ENCODE measurements at regions not wholly inside any gene's neighbourhood (a gene's known extent, or its start where the extent isn't known, plus 50 kb on each side); places are given as distances from the start of the nearest gene placed in this dataset.

DNA sequence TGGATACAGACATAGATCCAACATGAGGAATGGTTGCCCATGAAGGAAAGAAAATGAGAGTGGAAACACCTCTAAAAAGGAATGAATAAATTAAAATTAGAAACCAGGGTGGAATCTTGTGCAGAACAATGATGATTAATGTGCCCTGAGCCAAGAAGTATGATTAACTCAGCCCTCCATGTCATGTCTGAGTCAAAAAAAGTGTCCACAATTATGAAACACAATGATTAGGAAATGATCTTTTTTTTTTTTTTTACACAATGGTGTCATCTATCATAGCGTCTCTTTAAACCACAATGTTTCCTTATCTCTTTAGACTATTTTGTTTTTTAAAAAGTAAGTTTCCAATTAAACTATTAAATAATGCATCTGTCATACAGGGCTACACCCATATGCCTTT is 78.9 kb upstream of the RAB4A start:
- TF ChIP-seq, protein P1, sequence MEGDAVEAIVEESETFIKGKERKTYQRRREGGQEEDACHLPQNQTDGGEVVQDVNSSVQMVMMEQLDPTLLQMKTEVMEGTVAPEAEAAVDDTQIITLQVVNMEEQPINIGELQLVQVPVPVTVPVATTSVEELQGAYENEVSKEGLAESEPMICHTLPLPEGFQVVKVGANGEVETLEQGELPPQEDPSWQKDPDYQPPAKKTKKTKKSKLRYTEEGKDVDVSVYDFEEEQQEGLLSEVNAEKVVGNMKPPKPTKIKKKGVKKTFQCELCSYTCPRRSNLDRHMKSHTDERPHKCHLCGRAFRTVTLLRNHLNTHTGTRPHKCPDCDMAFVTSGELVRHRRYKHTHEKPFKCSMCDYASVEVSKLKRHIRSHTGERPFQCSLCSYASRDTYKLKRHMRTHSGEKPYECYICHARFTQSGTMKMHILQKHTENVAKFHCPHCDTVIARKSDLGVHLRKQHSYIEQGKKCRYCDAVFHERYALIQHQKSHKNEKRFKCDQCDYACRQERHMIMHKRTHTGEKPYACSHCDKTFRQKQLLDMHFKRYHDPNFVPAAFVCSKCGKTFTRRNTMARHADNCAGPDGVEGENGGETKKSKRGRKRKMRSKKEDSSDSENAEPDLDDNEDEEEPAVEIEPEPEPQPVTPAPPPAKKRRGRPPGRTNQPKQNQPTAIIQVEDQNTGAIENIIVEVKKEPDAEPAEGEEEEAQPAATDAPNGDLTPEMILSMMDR (IDR thresholded peaks at IDR 0.05) = no peak
- TF ChIP-seq SIN3A (IDR thresholded peaks at IDR 0.05; ENCODE audit: borderline replicate concordance, insufficient read depth, low read depth, low read length) = no peak

All from Panc1 (cell line).